ENCODE measurements at regions not wholly inside any gene's neighbourhood (a gene's known extent, or its start where the extent isn't known, plus 50 kb on each side); places are given as distances from the start of the nearest gene placed in this dataset.

DNA sequence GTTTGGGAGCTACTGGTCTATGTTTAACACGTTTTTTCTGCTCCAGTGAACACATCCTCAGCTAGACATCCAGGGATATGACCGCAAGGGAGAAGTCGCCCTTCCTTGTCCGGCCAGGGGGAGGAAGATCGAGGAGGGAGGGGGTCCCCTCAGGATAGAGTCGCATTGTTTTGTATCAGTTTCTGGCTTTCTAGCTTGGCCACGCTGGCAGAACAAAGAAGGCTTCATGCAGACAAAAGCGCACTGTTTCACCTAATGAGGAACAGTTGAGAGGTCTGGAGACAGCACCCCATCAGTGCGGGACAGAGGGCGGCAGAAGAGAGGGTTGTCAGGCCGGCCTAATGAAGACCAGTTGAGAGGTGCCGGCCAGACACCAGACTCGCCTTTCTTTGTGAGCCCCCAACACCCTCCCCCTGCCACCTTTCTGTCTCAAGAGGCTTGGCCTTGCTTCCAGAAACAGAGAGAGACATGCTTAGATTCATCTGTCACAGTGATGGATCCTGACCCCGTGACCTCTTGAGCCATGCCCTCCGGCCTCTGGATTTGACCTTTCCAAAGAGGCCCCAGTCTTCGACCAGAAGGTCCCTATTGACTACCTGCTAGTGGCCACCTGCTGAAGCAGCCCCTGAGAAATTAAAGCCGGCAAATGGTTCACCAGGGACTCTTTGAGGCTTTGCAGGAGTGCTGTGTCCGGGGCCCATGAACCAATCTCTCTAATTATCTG is 254.7 kb upstream of the TBX3 start:
- Mint-ChIP-seq H3K9me3 (peaks cover 7% of the 10 kb centered on the region), H3K27ac (no peak overlapping the region), H3K36me3 (ENCODE audit: low read depth) (no peaks in the 10 kb centered on the region), H3K4me1 (no peaks in the 10 kb centered on the region), H3K4me3 (no peak overlapping the region), H3K27me3 (ENCODE audit: low read depth) (peaks cover 7% of the 10 kb centered on the region)
- TF ChIP-seq, protein P1, sequence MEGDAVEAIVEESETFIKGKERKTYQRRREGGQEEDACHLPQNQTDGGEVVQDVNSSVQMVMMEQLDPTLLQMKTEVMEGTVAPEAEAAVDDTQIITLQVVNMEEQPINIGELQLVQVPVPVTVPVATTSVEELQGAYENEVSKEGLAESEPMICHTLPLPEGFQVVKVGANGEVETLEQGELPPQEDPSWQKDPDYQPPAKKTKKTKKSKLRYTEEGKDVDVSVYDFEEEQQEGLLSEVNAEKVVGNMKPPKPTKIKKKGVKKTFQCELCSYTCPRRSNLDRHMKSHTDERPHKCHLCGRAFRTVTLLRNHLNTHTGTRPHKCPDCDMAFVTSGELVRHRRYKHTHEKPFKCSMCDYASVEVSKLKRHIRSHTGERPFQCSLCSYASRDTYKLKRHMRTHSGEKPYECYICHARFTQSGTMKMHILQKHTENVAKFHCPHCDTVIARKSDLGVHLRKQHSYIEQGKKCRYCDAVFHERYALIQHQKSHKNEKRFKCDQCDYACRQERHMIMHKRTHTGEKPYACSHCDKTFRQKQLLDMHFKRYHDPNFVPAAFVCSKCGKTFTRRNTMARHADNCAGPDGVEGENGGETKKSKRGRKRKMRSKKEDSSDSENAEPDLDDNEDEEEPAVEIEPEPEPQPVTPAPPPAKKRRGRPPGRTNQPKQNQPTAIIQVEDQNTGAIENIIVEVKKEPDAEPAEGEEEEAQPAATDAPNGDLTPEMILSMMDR (IDR thresholded peaks at IDR 0.05; ENCODE audit: unreplicated experiment in 3 of 3): no peak

DNA sequence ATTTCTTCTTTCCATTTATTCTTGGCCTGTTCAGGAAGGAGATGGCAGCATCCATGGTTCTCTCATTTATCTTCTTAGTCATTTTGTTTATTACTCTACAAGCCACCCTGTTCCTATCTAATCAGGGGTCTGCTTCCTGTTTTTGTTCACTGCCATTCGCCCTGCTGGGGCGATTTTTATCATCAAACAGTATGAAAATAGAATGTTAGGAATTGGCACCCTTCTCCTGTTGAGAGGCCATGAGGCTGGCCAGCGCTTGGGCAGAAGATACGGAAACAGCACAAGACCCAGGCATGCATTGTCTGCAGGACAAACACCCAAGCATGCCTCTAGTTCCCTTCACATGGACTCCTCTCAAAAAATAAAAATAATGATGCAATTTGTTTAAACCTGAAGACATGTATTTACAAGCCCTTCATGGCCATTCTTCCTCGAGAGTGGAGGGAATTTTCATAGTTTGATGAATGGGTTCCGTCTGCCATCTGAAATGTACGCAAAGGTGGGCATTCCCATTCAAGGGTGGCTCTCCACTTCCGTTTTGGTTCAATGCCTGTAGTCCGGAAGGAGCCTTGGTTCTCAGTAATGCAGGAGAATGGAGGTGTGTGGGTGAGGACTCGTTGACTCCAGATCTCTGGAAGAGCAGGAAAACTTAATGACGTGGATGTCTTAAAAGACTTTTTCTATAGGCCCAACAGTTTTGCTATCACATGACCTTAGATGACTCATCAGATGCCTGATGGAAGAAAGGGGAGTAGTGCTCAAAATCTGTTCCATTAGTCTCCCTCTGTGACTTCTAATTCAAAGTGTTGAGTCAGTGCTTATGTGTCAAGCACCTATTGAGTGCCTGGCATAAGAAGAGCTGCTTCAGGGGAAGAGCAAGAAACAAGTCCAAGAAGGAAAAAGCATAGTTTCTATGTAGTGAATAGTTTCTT is 252.4 kb upstream of the TBX3 start:
- H3K36me3 Mint-ChIP-seq (ENCODE audit: low read depth): peaks cover 7% of the 10 kb centered on the region
- H3K27ac Mint-ChIP-seq: no peak overlapping the region
- H3K4me1 Mint-ChIP-seq: no peaks in the 10 kb centered on the region
- peaks cover 7% of the 10 kb centered on the region for H3K27me3 Mint-ChIP-seq (ENCODE audit: low read depth)
- peaks cover 13% of the 10 kb centered on the region for H3K9me3 Mint-ChIP-seq
- no peak overlapping the region for H3K4me3 Mint-ChIP-seq
- TF ChIP-seq, protein P1 (IDR thresholded peaks at IDR 0.05; ENCODE audit: unreplicated experiment in 3 of 3): no peak

DNA sequence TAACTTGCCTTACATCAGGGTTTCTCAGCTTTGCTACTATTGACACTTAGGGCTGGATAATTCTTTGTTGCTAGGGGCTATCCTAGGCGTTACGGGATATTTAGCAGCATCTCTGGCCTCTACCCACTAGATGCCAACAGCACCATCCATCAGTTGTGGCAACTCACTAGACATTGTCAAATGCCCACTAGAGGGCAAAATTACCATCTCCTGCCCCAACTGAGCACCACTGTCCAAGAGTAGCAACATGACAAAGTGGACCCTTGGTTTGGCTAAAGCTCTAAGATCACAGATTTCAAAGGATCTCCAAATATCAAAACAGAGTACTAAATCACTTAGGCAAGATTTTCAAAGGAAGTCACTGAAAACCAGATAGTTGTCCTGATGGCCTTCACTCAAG is 251.7 kb upstream of the TBX3 start:
- Mint-ChIP-seq H3K36me3 (ENCODE audit: low read depth) (peaks cover 12% of the 10 kb centered on the region), H3K4me1 (no peaks in the 10 kb centered on the region), H3K27ac (no peak overlapping the region), H3K9me3 (peaks cover 21% of the 10 kb centered on the region), H3K4me3 (no peak overlapping the region), H3K27me3 (ENCODE audit: low read depth) (peaks cover 7% of the 10 kb centered on the region)
- TF ChIP-seq, protein P1 (IDR thresholded peaks at IDR 0.05; ENCODE audit: unreplicated experiment in 3 of 3): no peak

DNA sequence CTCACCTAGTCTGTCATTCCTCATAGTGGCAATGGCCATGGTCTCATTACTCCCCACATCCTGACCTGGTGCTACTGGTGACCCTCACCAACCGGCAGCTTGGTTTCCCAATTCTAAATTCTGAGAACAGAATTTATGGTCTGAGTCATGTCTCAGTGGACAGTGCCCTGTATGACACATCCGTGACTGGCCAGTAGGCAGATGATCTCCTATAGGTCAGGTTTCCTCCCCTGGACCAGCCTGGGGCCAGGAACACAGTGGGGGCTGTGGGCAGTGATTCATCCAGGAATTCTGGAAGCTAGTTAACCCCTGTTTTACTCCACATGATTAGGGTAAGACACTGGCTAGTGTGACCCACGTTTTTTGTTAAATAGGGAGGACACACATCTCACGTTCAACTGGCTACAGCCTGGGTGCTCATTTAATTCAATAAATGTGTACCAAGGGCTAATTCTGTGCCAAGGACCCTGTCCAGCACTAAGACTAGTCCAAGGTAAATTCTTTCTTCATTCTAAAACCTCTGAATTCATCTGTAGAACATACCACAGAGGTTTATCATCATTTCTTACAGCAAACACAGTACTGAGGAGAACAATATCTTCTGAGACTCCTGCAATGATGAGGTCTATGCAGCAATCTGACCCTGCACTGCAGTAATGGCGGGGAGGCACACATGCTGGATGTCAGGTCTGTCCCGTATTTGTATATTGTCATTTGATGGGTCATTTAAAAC is 249.6 kb upstream of the TBX3 start:
- H3K27me3 Mint-ChIP-seq (ENCODE audit: low read depth): peaks cover 7% of the 10 kb centered on the region
- H3K36me3 Mint-ChIP-seq (ENCODE audit: low read depth): peaks cover 12% of the 10 kb centered on the region
- H3K27ac Mint-ChIP-seq: no peak overlapping the region
- no peaks in the 10 kb centered on the region for H3K4me1 Mint-ChIP-seq
- TF ChIP-seq, protein P1 (IDR thresholded peaks at IDR 0.05; ENCODE audit: unreplicated experiment in 3 of 3): no peak
- H3K9me3 Mint-ChIP-seq: peaks cover 30% of the 10 kb centered on the region
- no peak overlapping the region for H3K4me3 Mint-ChIP-seq

DNA sequence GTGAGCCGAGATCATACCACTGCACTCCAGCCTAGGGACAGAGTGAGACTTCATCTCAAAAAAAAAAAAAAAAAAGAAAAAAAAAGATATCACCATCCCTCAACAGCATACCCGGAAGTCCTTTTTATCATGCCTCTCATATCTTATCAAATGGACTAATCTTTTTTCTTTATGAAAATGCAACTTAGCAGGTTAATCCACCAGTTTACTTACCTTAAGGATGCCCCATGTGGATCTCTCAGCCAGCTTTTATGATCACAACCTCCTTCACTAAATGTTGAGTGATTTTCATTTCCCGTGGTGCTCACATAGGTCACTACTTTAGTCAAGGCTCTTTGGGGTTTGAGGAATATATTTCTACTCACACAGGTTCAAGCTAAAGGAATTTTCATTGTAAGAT is 248.8 kb upstream of the TBX3 start:
- Mint-ChIP-seq H3K4me1 (no peaks in the 10 kb centered on the region), H3K9me3 (peaks cover 26% of the 10 kb centered on the region), H3K27ac (no peak overlapping the region), H3K27me3 (ENCODE audit: low read depth) (no peaks in the 10 kb centered on the region), H3K36me3 (ENCODE audit: low read depth) (peaks cover 12% of the 10 kb centered on the region), H3K4me3 (no peak overlapping the region)
- TF ChIP-seq, protein P1 (IDR thresholded peaks at IDR 0.05; ENCODE audit: unreplicated experiment in 3 of 3): no peak
